Fibroblast of lung (primary cell): ENCODE measurements at regions not wholly inside any gene's neighbourhood (a gene's known extent, or its start where the extent isn't known, plus 50 kb on each side); places are given as distances from the start of the nearest gene placed in this dataset.

Experiments
- CTCF ChIP-seq, 2 donors: IDR thresholded peaks in 1 of 2; conservative IDR thresholded peaks in 1 of 2; 1 replicate in 1 of 2; 2 replicates in 1 of 2; pipeline ENCODE4 v1.5.1; 2011 to 2012; ENCODE audit warnings: low read length in 2 of 2, control low read depth in 1 of 2, inconsistent platforms in 1 of 2, low read depth in 1 of 2, mild to moderate bottlenecking in 1 of 2
- EZH2 ChIP-seq: IDR thresholded peaks from 2 replicates; pipeline ENCODE4 v1.5.1; 2012; ENCODE audit warnings: low read length, control low read depth, mild to moderate bottlenecking; ENCODE audit errors: missing control alignments

DNA sequence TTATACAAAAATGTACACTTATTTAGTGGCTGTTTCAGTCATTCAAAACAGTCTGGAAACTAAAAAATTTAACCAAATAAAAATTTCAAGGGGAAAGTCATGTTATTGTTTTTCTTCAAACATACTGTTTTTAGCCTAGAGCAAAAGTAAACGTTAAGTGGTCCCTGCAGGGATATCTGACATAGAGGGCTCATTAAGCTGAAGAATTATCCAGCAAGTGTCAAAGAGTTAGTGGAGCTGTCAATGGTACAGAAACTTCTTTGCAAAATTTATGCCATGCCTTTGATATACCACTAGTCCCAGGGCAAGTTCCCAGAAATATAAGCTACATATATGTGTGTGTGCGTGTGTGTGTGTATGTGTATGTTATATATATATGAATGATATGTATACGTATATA, 894.2 kb downstream of the KCNJ2 start:
- TF ChIP-seq EZH2 (no peak), CTCF (conservative IDR thresholded peaks at IDR 0.05 in 1 of 2, IDR thresholded peaks at IDR 0.05 in 1 of 2; ENCODE audit: low read depth in 1 of 2, low read length in 2 of 2) (no peak)
